ENCODE measurements at regions not wholly inside any gene's neighbourhood (a gene's known extent, or its start where the extent isn't known, plus 50 kb on each side); places are given as distances from the start of the nearest gene placed in this dataset.

GRCh38 chr4:79064806-79065205, 125.6 kb upstream of the PAQR3 start:
- TF ChIP-seq CTCF (IDR thresholded peaks at IDR 0.05) (no peak), POLR2AphosphoS5 (IDR thresholded peaks at IDR 0.05) (no peak), POLR2A (IDR thresholded peaks at IDR 0.05) (no peak), EP300 (IDR thresholded peaks at IDR 0.05) (no peak)

Measured in stomach (tissue), 4 donors.